ENCODE measurements at regions not wholly inside any gene's neighbourhood (a gene's known extent, or its start where the extent isn't known, plus 50 kb on each side); places are given as distances from the start of the nearest gene placed in this dataset.

DNA sequence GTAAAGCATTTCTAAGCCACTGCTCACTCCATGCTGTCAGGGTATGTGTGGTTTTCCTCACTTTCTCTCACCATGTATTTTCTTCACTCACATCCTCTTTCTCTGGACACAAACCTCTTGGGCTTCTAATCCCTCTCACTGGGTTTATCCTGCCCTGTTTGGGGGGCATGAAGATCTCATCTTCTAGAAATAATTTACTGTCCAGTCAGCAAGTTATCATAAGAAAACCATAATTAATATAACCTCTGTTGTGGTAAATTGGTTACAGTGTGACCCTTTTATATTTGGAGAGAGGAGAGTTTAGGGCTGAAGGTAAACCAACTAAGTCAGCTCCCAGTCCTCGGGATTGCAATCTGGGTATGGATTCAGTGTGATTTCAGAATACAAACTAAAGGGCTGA lies 213.8 kb upstream of the PROX1 start:
- TF ChIP-seq, protein P1, sequence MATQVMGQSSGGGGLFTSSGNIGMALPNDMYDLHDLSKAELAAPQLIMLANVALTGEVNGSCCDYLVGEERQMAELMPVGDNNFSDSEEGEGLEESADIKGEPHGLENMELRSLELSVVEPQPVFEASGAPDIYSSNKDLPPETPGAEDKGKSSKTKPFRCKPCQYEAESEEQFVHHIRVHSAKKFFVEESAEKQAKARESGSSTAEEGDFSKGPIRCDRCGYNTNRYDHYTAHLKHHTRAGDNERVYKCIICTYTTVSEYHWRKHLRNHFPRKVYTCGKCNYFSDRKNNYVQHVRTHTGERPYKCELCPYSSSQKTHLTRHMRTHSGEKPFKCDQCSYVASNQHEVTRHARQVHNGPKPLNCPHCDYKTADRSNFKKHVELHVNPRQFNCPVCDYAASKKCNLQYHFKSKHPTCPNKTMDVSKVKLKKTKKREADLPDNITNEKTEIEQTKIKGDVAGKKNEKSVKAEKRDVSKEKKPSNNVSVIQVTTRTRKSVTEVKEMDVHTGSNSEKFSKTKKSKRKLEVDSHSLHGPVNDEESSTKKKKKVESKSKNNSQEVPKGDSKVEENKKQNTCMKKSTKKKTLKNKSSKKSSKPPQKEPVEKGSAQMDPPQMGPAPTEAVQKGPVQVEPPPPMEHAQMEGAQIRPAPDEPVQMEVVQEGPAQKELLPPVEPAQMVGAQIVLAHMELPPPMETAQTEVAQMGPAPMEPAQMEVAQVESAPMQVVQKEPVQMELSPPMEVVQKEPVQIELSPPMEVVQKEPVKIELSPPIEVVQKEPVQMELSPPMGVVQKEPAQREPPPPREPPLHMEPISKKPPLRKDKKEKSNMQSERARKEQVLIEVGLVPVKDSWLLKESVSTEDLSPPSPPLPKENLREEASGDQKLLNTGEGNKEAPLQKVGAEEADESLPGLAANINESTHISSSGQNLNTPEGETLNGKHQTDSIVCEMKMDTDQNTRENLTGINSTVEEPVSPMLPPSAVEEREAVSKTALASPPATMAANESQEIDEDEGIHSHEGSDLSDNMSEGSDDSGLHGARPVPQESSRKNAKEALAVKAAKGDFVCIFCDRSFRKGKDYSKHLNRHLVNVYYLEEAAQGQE (IDR thresholded peaks at IDR 0.05; ENCODE audit: insufficient read depth in 1 of 2, low read depth in 2 of 2, low read length in 2 of 2), result no peak
- TF ChIP-seq TAF1 (IDR thresholded peaks at IDR 0.05; ENCODE audit: borderline replicate concordance, insufficient read depth, low read length) (no peak), POLR2AphosphoS5 (IDR thresholded peaks at IDR 0.05; ENCODE audit: low read depth, low read length) (no peak), FOXP2 (optimal IDR thresholded peaks at IDR 0.05; ENCODE audit: borderline replicate concordance, extremely low read depth, extremely low read length, insufficient read depth) (no peak)
